ENCODE measurements at regions not wholly inside any gene's neighbourhood (a gene's known extent, or its start where the extent isn't known, plus 50 kb on each side); places are given as distances from the start of the nearest gene placed in this dataset.
"Not testable (repeated sequence)": the region's sequence is repeated elsewhere in the genome, so short reads cannot be mapped to it uniquely, and the experiment has no call there.

DNA sequence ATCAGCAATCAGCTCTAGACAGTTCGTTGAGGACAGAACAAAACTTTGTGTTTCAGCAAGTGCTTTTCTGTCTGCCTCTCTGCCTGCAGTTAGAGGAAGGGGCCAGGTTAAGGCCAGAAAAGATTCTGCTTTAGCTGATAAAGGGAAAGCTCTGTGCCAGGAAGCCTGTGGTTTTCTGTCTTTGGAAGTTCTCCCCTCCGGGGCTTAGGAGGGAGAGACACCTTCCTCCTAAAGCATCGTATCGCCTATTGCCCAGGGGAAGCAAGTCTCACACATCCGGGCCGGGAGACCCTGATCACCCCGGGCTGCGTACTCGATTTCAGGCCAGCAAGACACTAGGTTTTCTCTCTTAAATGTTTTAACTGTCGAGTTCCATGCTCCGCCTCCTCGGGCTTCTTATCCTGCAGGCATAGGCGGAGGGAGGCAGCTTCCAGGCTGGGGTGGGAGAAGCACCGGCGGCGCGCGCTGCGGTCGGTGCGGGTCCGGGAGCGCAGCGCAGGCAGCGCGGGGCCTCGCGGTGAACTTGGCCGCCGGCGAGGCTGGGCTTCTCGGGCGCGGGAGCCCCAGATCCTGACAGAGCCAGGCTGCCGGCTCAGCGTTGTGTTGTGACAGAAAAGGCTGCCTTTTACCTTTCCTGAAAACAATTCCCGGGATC lies 245.4 kb downstream of the BCL2L11 start:
- DNase-seq (ENCODE audit: low read depth): not testable (repeated sequence)

DNA sequence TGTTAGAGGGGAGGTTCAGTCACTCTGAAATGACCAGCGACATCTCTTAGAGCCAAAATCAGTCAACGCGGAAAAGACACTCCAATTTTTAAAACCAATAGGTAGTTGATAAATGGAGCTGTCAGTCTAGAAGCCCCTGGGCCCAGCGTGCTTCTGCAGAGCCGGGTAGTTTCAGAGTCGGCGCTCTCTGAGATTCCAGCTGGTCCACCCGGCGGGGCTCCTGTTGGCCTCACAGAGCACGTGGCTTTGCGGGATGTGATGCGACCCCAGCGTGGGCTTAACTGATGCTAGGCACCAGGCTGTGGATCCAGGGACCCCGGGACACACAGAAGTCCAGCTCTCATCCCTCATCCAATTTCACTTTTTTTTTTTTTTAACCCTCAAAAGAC lies 245.9 kb downstream of the BCL2L11 start:
- DNase-seq (ENCODE audit: low read depth): not testable (repeated sequence)

DNA sequence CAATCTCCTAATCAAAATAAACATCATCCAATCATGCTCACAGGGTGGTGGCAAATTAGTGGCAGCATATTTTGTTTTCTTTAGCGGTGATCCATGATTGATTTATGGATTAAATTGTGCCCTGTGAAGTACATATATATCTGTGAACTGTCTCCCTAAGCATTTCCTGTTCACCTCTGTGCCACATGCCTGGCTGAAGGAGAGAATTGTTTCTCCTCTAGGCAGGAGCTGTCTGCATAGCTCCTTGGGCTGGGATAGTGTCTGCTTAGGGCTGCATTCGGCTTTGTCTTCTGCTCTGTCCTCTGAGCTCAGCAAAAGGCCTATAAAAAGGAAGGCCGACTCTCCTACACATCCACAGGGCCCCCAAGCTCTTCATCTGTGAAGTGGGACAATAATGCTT lies 246.4 kb downstream of the BCL2L11 start:
- DNase-seq (ENCODE audit: low read depth): not testable (repeated sequence)

DNA sequence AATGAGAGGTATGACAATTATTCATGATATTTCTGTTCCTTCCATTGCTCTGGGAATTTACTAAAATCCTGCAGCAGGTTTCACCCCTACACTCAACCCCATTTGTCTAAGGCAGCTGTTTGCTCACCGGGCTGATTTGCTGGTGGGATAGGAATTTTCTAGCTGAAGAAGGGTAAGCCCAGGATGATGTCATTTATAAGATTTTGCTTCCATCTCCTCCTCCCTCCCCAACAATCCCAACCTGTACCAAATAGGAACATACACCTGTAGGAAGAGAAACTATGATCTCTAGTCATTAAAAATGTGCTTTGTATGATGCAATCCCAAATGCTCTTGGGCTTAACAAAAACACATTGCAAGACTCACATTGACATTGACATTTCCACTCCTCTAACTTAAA lies 247.2 kb downstream of the BCL2L11 start:
- DNase-seq (ENCODE audit: low read depth): not testable (repeated sequence)

DNA sequence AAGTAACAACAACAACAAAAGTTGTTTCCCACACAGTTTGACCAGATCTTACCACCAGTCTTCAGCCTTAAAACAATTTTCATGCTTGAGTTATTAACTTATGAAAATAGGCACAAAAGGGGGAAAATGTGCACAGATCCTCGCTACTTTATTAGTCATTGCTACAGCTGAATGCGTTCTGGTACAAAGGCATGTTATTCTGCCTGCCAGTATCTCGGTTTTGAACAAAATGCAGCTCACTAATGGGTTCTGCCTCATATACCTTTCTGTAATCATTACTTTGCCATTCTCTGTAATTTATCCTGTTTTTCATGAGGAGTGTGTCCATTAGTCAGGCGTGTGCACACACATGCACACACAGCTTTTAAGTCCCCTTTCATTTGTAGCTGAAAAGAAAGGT lies 247.6 kb downstream of the BCL2L11 start:
- DNase-seq (ENCODE audit: low read depth): not testable (repeated sequence)

DNA sequence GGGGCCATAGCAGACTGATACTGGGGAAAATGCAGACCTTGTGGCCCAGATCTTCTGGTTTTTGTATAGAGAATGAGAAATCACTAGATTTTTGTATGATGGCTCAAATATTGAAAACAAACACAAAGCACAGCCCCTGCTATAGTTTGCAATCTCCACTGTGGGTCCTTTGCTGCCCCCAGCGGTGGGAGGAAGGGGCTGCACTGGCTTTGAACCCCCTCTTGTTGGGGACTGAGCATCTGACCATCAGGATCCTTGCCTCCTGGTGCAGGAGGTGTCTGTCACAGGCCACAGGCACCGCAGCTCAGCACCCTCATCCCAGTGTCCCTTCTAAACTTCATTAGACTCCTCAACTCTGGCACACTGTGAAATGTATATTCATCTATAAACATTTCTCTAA lies 252.3 kb downstream of the BCL2L11 start:
- not testable (repeated sequence) for DNase-seq (ENCODE audit: low read depth)

DNA sequence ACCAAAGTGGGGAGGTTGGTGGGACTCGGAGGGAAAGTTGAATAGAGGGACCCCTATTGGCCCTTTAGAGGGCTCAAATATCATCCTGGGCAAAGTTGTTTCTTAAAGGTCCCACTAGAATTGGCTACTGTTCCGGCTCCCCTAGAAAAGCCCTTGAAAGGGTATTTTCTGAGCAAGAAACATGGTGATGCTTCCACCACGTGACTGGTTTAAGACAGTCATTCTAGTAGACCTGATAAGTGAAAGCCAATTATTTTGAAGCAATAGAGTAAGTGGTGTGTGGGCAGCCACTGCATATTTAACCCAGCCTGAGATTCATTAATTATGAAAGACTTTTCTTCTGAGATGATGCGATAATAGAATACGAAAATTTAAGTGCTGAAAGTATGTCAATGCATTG lies 253.3 kb downstream of the BCL2L11 start:
- not testable (repeated sequence) for DNase-seq (ENCODE audit: low read depth)

DNA sequence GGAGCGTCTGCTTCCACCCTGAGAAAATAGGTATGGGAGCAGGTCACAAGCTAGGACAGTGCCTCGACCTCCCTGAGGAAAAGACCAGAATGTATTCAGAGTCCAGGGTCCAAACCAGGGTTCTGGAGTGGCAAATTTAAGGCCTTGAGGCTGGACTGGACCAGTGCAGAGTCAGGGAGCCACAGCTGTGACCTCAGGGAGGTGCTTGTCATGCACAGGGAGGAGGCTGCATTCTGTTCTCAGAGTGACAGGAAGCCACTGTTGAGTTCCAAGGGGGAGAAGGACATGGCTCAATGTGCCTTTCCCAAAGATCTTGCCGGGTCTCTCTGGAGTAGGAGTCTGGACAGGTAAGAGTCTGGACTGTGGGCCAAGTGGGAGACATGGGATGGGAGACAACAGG lies 254.0 kb downstream of the BCL2L11 start:
- not testable (repeated sequence) for DNase-seq (ENCODE audit: low read depth)

DNA sequence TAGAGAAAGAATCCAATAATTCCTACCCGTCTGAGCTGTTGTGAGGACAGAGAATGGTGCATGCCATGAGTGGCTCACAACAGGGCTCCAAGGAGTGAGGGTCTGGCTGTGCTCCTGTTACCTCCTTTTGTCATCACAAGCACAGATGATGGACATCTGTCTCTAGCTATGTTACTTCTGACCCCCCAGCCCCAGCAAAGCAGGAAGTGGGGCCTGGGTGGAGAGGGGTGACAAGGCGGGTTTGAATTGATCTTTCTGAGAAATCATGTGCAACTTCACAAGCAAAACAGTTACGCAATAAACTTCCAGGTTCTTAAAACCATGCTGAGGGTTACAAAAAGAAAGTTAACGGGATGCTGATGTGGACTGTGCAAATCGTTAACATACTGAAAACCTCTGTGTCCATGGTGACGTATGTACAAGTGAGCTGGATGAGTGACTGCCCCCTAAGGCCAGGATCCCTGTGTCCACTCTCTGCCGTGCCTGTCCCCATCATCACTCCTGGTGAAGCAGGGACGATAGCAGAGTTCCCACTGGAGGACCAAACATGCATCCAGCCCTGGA lies 254.7 kb downstream of the BCL2L11 start:
- DNase-seq (ENCODE audit: low read depth): not testable (repeated sequence)

DNA sequence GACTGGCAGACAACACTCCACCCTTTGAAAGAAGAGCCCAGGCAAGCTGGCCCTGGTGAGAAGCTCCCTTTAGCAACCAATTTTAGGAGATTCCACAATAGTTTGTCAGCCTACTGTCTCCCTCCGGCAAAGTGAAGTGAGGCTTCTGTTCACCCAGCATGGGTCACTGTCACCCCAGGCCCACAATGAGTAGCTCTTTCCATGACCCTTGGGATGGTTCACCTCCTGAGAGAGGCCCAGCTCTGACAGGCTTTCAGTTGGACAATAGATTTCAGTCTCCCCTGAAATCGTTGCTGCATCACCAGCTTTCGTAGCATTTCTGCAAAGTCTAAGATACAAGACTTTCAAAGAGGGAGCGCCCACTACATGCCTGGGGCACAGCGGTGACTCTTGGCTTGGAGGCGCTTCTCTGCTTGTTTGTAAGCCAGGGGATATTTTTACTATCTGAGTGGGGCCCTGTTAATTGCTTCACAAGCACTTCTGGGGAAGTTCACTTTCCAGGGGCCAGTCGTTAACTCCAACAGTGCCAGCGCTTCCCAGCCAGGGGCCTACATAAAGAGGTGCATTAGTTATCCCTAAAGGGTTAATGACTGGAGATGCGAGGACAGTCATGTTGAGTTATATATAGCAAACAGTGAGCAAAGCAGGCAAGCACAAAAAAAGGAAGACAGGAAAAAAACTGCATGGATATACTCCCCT lies 255.7 kb downstream of the BCL2L11 start:
- DNase-seq (ENCODE audit: low read depth): not testable (repeated sequence)

DNA sequence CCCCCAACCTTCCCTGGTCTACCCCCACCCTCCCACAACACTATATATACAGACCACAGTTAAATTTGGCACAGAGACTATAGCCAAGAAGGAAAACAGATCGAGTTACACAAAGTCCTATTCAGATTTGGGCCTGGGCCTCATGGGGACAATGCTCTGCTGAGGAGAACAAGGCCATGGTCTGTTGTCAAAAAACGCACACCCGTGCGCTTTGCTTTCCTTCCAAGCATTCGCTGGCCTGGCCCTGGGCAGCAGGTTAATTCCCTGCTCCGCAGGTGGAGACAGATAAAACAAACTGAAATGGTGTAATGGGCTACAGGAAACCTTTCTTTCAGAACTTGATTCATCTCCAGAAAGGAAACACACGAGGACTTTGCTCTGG lies 256.2 kb downstream of the BCL2L11 start:
- DNase-seq (ENCODE audit: low read depth): not testable (repeated sequence)

DNA sequence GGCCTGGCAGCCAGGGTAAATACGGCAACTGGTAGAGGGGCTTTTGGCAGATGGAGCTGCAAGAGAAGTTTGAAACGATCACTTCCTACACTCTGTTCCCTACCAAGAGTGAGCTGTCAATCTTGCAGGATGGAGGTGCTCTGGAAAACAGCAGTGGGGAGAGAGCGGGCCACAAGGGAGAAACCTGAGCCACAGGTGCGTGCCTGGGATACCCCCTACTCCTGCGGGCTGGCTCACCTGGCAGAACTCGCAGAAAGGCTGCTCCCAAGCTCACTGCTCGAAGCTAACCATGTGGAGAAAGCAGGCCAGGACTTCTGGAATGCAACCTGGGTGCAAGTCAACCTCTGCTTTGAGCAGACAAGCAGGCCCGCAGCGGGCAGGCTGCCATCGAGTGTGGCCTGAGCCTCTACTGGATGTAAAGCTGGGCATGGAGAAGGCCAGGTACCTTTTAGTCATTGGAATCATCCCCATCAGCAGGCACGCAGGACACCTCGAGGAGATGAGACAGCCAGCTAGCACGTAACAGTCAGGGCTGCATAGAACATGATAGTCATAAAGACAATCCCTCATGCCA lies 256.8 kb downstream of the BCL2L11 start:
- DNase-seq (ENCODE audit: low read depth): not testable (repeated sequence)

DNA sequence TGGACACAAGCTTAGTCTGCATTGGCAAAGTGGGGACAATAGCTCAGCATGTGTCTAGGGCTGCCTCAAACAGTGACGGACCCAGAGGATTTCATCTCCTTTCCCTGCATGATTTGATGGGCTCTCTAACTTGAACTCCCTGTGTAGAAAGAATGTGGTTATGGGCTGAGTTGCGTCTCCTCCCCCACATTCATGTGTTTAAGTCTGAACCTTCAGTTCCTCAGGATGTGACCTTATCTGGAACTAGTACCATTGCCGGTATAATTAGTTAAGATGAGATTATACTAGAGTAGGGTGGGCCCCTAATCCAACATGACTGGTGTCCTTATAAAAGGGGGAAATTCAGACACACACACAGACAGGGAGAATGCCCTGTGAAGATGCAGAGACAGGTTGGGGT lies 257.6 kb downstream of the BCL2L11 start:
- DNase-seq (ENCODE audit: low read depth): not testable (repeated sequence)

DNA sequence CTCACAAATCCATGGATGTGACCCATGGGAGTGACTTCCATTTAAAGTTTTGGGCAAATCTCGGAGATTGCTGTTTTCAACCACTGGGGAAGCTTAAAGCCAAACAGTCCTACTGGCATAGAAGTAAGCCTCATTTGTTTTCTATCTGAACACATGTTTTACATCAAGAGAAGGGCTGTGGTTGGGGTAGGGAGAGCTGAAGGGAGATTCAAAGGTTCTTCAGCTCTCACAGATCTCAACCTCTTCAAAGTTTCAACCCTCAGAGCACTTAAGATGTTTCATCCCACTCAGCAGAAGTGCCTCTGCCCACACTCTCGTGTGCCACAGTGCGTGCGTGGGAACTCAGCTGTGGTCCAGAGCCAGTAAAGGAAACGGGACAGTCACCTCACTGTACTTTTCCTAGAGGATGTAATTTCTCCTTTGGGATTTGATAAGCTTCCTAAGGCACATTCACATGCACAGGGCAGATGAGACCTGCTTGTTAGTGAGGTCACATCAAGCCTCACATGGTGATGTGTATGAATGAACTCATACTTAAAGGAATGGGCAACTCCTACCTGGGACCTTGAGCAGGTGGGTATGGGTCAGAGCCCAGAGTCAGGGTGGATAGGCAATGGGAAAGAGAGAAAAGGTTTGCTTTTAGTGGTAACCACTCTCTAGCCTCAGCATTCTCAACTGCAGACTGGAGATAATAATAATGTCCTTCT lies 260.2 kb downstream of the BCL2L11 start:
- not testable (repeated sequence) for DNase-seq (ENCODE audit: low read depth)

DNA sequence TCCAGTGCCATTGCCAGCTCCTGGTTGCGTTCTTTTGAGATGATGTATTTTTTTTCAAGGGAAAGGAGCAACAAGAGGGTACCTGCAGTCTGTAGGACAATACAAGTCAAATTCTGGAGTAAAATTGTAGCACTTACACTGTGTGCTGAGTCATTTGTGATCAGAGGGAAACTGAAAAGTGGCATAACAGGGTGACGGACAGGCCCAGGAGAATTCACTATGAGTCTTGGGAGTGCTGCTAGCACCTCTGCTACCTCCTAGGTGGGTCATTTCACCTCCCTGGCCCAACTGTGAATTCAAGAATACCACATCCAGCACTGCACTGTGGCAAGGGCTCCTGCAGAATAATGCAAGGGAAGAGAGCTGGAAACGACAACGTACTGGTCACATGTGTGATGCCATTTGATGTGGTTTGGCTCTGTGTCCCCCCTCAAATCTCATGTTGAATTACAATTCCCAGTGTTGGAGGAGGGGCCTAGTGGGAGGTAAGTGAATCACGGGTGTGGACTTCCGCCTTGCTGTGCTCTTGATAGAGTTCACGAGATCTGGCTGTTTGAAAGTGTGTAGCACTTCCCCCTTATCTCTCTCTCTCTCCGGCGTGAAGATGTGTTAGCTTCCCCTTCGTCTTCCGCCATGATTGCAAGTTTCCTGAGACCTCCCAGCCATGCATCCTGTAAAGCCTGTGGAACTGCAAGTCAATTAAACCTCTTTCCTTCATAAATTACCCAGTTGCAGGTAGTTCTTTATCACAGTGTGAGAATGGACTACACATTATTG lies 261.0 kb downstream of the BCL2L11 start:
- DNase-seq (ENCODE audit: low read depth): not testable (repeated sequence)

DNA sequence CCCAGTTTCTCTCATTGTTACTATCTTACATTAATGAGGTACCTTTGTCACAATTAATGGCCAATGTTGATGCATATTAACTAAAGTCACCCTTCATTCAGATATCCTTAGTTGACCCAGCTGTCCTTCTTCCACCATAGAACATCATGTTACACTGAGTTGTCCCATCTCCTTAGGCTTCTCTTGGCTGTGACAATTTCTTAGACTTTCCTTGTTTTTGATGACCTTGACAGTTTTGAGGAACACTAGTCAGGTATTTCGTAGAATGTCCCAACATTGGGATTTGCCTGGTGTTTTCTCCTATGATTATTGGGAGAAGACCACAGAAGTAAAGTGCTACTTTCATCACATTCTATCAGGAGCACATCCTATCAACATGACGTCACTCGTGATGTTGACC lies 261.8 kb downstream of the BCL2L11 start:
- not testable (repeated sequence) for DNase-seq (ENCODE audit: low read depth)

DNA sequence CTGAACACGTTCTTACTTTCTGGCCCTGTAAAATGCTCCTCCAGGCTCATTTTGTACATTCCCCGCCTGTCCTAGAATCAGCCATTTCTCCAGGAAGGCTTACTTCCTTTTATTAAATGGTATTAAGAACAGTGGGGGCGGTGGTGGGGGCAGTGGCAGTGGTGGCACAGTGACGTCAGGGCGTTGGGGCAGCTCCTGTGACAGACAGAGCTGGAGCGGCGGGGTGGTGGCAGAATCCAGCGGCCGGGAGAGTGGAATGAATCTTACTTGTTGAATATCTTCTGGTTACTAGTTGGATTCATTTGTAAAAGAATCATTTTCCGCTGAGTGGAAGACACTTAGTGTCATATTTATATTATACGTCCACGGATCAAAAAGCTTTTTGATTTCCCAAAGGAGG lies 262.6 kb downstream of the BCL2L11 start:
- not testable (repeated sequence) for DNase-seq (ENCODE audit: low read depth)

DNA sequence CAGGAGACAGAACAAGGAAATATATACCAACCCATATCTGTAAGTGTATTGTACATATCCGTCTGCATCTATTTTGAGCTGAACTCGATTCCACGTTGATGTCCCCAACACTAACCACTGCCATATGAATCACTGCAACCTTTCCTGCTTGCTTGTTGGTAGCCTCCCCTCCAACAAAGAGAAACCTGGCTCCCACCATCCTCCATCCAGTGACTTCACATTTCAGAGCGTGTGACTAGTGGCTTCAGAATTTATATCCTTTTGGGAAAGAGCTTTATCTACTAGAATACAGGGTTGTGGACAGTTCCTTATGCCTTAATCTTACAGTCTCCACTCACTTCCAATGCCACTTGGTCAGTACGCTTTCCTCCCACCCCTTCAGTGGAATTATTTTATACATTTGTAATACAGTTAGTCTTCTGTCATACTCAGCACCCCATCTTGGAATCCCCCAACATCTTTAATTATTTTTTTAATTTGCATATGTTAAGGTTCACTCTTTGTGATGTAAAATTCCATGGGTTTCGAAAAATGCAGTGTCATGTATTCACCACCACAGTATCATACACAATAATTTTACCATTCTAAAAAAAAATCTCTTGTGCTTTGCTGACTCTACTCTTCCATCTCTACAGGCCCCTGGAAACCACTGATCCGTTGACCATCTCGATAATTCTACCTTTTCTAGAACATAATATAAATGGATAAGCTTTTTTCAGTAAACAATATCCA lies 264.7 kb downstream of the BCL2L11 start:
- not testable (repeated sequence) for DNase-seq (ENCODE audit: low read depth)

DNA sequence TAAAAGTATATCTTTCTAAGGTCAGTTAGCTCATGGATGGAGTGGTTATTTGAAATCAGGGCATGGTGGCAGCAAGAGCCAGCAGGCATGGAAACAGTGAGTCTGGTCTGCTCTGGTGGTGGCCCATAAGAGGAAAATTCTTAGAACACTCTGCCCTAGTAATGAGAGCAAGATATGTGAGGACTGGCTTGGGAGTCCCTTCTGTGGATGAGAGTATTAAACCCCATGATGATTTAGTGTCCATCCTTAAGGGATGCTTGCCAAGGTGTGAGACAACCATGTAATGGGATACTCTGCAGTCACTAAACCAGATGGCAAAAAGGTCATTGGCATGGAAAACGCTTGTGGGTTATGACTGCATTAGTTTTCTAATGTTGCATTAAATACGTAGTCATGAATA lies 269.9 kb downstream of the BCL2L11 start:
- not testable (repeated sequence) for DNase-seq (ENCODE audit: low read depth)

DNA sequence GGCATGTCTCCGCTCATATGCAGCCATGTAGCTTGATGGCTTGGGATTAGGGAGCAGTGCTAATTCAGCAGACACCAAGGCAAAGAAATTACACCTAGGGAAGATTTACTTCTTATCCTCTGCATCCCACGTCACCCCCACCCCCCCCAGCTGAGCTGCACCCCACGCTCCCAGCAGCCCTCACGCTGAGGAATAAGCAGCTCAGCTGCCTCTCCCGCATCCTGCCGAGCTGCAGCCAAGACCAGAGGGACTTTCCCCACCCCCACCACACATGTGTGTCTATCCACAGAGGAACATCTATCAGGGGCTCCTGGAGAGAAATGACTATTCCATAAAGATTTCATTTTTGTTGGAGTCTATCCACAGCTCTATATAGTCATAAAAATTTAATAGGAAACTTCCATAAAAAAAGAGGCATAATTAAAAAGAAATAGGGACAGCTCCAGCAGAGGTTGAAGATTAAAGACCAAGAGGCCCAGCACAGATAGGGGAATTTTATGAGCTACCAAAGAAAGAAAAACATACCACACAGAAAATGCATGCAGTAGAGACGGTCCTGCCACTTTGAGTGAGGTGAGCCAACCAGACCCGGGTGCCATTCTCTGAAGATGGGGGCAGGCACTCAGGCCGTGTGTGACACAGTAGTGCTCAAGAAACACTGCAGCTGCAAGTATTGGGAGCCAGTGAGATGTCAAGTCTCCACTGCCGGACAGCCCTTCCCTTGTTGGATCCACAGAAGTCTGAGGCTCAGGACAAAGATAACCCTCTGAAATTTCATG lies 274.8 kb downstream of the BCL2L11 start:
- DNase-seq (ENCODE audit: low read depth): not testable (repeated sequence)

Measured in T follicular helper cell (primary cell).